Fibroblast of lung (primary cell): ENCODE measurements at regions not wholly inside any gene's neighbourhood (a gene's known extent, or its start where the extent isn't known, plus 50 kb on each side); places are given as distances from the start of the nearest gene placed in this dataset.

ENCODE experiments used
- DNase-seq, 2 donors: peaks; one replicate each; pipeline versions ENCODE4 v3.0.0 to v3.0.0-alpha.2; 2010; ENCODE audit warnings: low read depth in 2 of 2
- H2AFZ ChIP-seq: 2 replicates; pipeline ENCODE4 v1.5.1; 2012; ENCODE audit warnings: low read length, control low read depth, inconsistent platforms
- H3K27ac ChIP-seq: 2 replicates; pipeline ENCODE4 v1.5.1; 2011; ENCODE audit warnings: low read length, control low read depth; ENCODE audit not compliant: insufficient read depth
- H3K27me3 ChIP-seq: 2 replicates; pipeline ENCODE4 v1.5.1; 2011; ENCODE audit warnings: mild to moderate bottlenecking, low read length; ENCODE audit not compliant: control insufficient read depth, insufficient read depth
- H3K36me3 ChIP-seq: 2 replicates; pipeline ENCODE4 v1.5.1; 2011; ENCODE audit warnings: low read length; ENCODE audit not compliant: control insufficient read depth, insufficient read depth
- H3K4me1 ChIP-seq: 2 replicates; pipeline ENCODE4 v1.5.1; 2011; ENCODE audit warnings: low read length; ENCODE audit not compliant: control insufficient read depth, insufficient read depth; ENCODE audit errors: extremely low read depth
- H3K4me2 ChIP-seq: 2 replicates; pipeline ENCODE4 v1.5.1; 2011; ENCODE audit warnings: low read length, control low read depth; ENCODE audit not compliant: insufficient read depth; ENCODE audit errors: extremely low read depth
- H3K4me3 ChIP-seq, 4 experiments: fragments of 200-600 bp in 1 of 4; sonication (generic) in 1 of 4; replicated peaks in 1 of 4; 2 replicates each; pipeline ENCODE4 v1.5.1; 2011 to 2016; ENCODE audit warnings: low read length in 4 of 4, low read depth in 3 of 4, mild to moderate bottlenecking in 3 of 4, control low read depth in 2 of 4, inconsistent platforms in 1 of 4, mixed read lengths in 1 of 4; ENCODE audit not compliant: insufficient read depth in 1 of 4; ENCODE audit errors: control extremely low read depth in 1 of 4
- H3K79me2 ChIP-seq: 2 replicates; pipeline ENCODE4 v1.5.1; 2012; ENCODE audit warnings: mild to moderate bottlenecking, low read length, inconsistent platforms; ENCODE audit not compliant: control insufficient read depth, insufficient read depth
- H3K9ac ChIP-seq: 2 replicates; pipeline ENCODE4 v1.5.1; 2011; ENCODE audit warnings: mild to moderate bottlenecking, low read length, control low read depth; ENCODE audit not compliant: insufficient read depth
- H3K9me3 ChIP-seq: 2 replicates; pipeline ENCODE4 v1.5.1; 2012; ENCODE audit warnings: low read depth, low read length; ENCODE audit not compliant: control insufficient read depth, insufficient read depth
- H4K20me1 ChIP-seq: 2 replicates; pipeline ENCODE4 v1.5.1; 2011; ENCODE audit warnings: low read length; ENCODE audit not compliant: control insufficient read depth, insufficient read depth; ENCODE audit errors: extremely low read depth
- CTCF ChIP-seq, 2 donors: IDR thresholded peaks in 1 of 2; conservative IDR thresholded peaks in 1 of 2; 1 replicate in 1 of 2; 2 replicates in 1 of 2; pipeline ENCODE4 v1.5.1; 2011 to 2012; ENCODE audit warnings: low read length in 2 of 2, control low read depth in 1 of 2, inconsistent platforms in 1 of 2, low read depth in 1 of 2, mild to moderate bottlenecking in 1 of 2
- EZH2 ChIP-seq: IDR thresholded peaks from 2 replicates; pipeline ENCODE4 v1.5.1; 2012; ENCODE audit warnings: low read length, control low read depth, mild to moderate bottlenecking; ENCODE audit errors: missing control alignments

- Histone ChIP-seq H3K9me3 (no peaks in the 10 kb centered on the region), H3K36me3 (no peaks in the 10 kb centered on the region), H3K4me1 (no peaks in the 10 kb centered on the region), H3K4me3 (no peak overlapping the region), H3K9ac (no peak overlapping the region), H4K20me1 (no peaks in the 10 kb centered on the region), H3K79me2 (no peaks in the 10 kb centered on the region), H3K27ac (no peak overlapping the region), H2AFZ (no peak overlapping the region), H3K4me2 (no peak overlapping the region), H3K27me3 (peaks cover 2% of the 10 kb centered on the region)
- TF ChIP-seq EZH2: no peak
- no peak for TF ChIP-seq CTCF (conservative IDR thresholded peaks at IDR 0.05 in 1 of 2, IDR thresholded peaks at IDR 0.05 in 1 of 2; ENCODE audit: low read depth in 1 of 2, low read length in 2 of 2)
- DNase-seq: no peak
Measured at GRCh38 chr9:99565203-99565602, 256.5 kb upstream of the NR4A3 start.

GRCh38 chr9:99567436-99567835 is 254.2 kb upstream of the NR4A3 start:
- TF ChIP-seq EZH2 (no peak), CTCF (conservative IDR thresholded peaks at IDR 0.05 in 1 of 2, IDR thresholded peaks at IDR 0.05 in 1 of 2; ENCODE audit: low read depth in 1 of 2, low read length in 2 of 2) (no peak)
- H3K27ac ChIP-seq: no peak overlapping the region
- DNase-seq: no peak
- no peaks in the 10 kb centered on the region for H3K9me3 ChIP-seq
- H3K36me3 ChIP-seq: no peaks in the 10 kb centered on the region
- no peak overlapping the region for H3K9ac ChIP-seq
- no peaks in the 10 kb centered on the region for H3K4me1 ChIP-seq
- H4K20me1 ChIP-seq: no peaks in the 10 kb centered on the region
- H3K79me2 ChIP-seq: no peaks in the 10 kb centered on the region
- no peak overlapping the region for H3K4me2 ChIP-seq
- H3K4me3 ChIP-seq: no peak overlapping the region
- H2AFZ ChIP-seq: no peak overlapping the region
- peaks cover 4% of the 10 kb centered on the region for H3K27me3 ChIP-seq

GRCh38 chr9:99569840-99570239 is 251.8 kb upstream of the NR4A3 start:
- Histone ChIP-seq H2AFZ (no peak overlapping the region), H3K79me2 (no peaks in the 10 kb centered on the region), H3K4me2 (no peak overlapping the region), H3K9ac (no peak overlapping the region), H3K4me3 (no peak overlapping the region), H3K27me3 (peaks cover 4% of the 10 kb centered on the region), H3K27ac (no peak overlapping the region), H3K4me1 (no peaks in the 10 kb centered on the region), H4K20me1 (no peaks in the 10 kb centered on the region), H3K36me3 (no peaks in the 10 kb centered on the region), H3K9me3 (no peaks in the 10 kb centered on the region)
- DNase-seq: no peak
- TF ChIP-seq EZH2 (no peak), CTCF (conservative IDR thresholded peaks at IDR 0.05 in 1 of 2, IDR thresholded peaks at IDR 0.05 in 1 of 2; ENCODE audit: low read depth in 1 of 2, low read length in 2 of 2) (no peak)
